ENCODE measurements at regions not wholly inside any gene's neighbourhood (a gene's known extent, or its start where the extent isn't known, plus 50 kb on each side); places are given as distances from the start of the nearest gene placed in this dataset.

- Mint-ChIP-seq H3K4me1 (no peaks in the 10 kb centered on the region), H3K27ac (no peak overlapping the region), H3K27me3 (no peaks in the 10 kb centered on the region), H3K4me3 (no peak overlapping the region), H3K9me3 (ENCODE audit: insufficient read depth) (no peaks in the 10 kb centered on the region)
- DNase-seq (no peak), ATAC-seq (ENCODE audit: low read depth) (no peak)
- ChIA-PET POLR2A (no interaction called here), CTCF (no interaction called here)
- Histone ChIP-seq H4K20me1 (ENCODE audit: control insufficient read depth, insufficient read depth, low read length, poor library complexity, severe bottlenecking) (no peaks in the 10 kb centered on the region), H3K4me1 (ENCODE audit: control insufficient read depth in 2 of 2, insufficient read depth in 2 of 2, low read length in 2 of 2) (no peaks in the 10 kb centered on the region), H3K4me3 (ENCODE audit: control extremely low read depth in 1 of 5, extremely low read depth in 1 of 5, insufficient read depth in 1 of 5, low read depth in 2 of 5, low read length in 4 of 5) (no peak overlapping the region), H2AFZ (ENCODE audit: insufficient read depth, low read depth, low read length, poor library complexity, severe bottlenecking) (no peak overlapping the region), H3K27ac (ENCODE audit: low read length in 2 of 2) (no peak overlapping the region), H3K79me2 (ENCODE audit: control insufficient read depth, insufficient read depth, low read length) (no peaks in the 10 kb centered on the region), H3K36me3 (replicated peaks in 1 of 2; ENCODE audit: control extremely low read depth in 1 of 2, control insufficient read depth in 1 of 2, extremely low read depth in 1 of 2, insufficient read depth in 2 of 2, low read length in 1 of 2) (no peaks in the 10 kb centered on the region), H3K9me3 (ENCODE audit: control extremely low read depth in 1 of 3, control insufficient read depth in 2 of 3, insufficient read depth in 1 of 3, low read length in 2 of 3) (no peaks in the 10 kb centered on the region), H3K27me3 (replicated peaks in 1 of 4; ENCODE audit: control extremely low read depth in 1 of 4, control insufficient read depth in 3 of 4, insufficient read depth in 4 of 4, low read length in 3 of 4) (no peaks in the 10 kb centered on the region), H3K9ac (ENCODE audit: low read length) (no peak overlapping the region), H3K4me2 (replicated peaks; ENCODE audit: low read depth, low read length, poor library complexity, severe bottlenecking) (no peak overlapping the region)
- intact Hi-C loops (cut with micrococcal nuclease): no loop called here
- TF ChIP-seq EZH2 (IDR thresholded peaks at IDR 0.05; ENCODE audit: borderline replicate concordance, insufficient read depth, low read depth, low read length, poor library complexity, severe bottlenecking) (no peak), CTCF (IDR thresholded peaks at IDR 0.05) (no peak)
Measured at GRCh38 chr4:125658773-125659172, 344.0 kb downstream of the FAT4 start.

GRCh38 chr4:125663896-125664767, 349.4 kb downstream of the FAT4 start:
- Histone ChIP-seq H3K79me2 (ENCODE audit: control insufficient read depth, insufficient read depth, low read length) (no peaks in the 10 kb centered on the region), H3K4me1 (ENCODE audit: control insufficient read depth in 2 of 2, insufficient read depth in 2 of 2, low read length in 2 of 2) (no peaks in the 10 kb centered on the region), H3K27me3 (replicated peaks in 1 of 4; ENCODE audit: control extremely low read depth in 1 of 4, control insufficient read depth in 3 of 4, insufficient read depth in 4 of 4, low read length in 3 of 4) (no peaks in the 10 kb centered on the region), H3K9me3 (ENCODE audit: control extremely low read depth in 1 of 3, control insufficient read depth in 2 of 3, insufficient read depth in 1 of 3, low read length in 2 of 3) (no peaks in the 10 kb centered on the region), H2AFZ (ENCODE audit: insufficient read depth, low read depth, low read length, poor library complexity, severe bottlenecking) (no peak overlapping the region), H3K9ac (ENCODE audit: low read length) (no peak overlapping the region), H4K20me1 (ENCODE audit: control insufficient read depth, insufficient read depth, low read length, poor library complexity, severe bottlenecking) (no peaks in the 10 kb centered on the region), H3K4me3 (ENCODE audit: control extremely low read depth in 1 of 5, extremely low read depth in 1 of 5, insufficient read depth in 1 of 5, low read depth in 2 of 5, low read length in 4 of 5) (no peak overlapping the region), H3K36me3 (replicated peaks in 1 of 2; ENCODE audit: control extremely low read depth in 1 of 2, control insufficient read depth in 1 of 2, extremely low read depth in 1 of 2, insufficient read depth in 2 of 2, low read length in 1 of 2) (no peaks in the 10 kb centered on the region), H3K27ac (ENCODE audit: low read length in 2 of 2) (no peak overlapping the region), H3K4me2 (replicated peaks; ENCODE audit: low read depth, low read length, poor library complexity, severe bottlenecking) (no peak overlapping the region)
- Mint-ChIP-seq H3K9me3 (ENCODE audit: insufficient read depth) (no peaks in the 10 kb centered on the region), H3K27ac (no peak overlapping the region), H3K4me3 (no peak overlapping the region), H3K4me1 (no peaks in the 10 kb centered on the region), H3K27me3 (no peaks in the 10 kb centered on the region)
- ChIA-PET CTCF (interaction anchor here (0.8 kb wide), 1 partner anchor 145 kb away, joined by 4 read pairs; no protein-coding TSS in a partner anchor), POLR2A (no interaction called here)
- intact Hi-C loops (cut with micrococcal nuclease): no loop called here
- WGBS (ENCODE audit: insufficient coverage): 85% methylated on average over 4 of the region's 7 CpGs
- TF ChIP-seq EZH2 (IDR thresholded peaks at IDR 0.05; ENCODE audit: borderline replicate concordance, insufficient read depth, low read depth, low read length, poor library complexity, severe bottlenecking): no peak
- TF ChIP-seq CTCF (IDR thresholded peaks at IDR 0.05): no peak
- no peak for ATAC-seq (ENCODE audit: low read depth)
- no peak for DNase-seq

Measured in B cell (primary cell).